ENCODE measurements at regions not wholly inside any gene's neighbourhood (a gene's known extent, or its start where the extent isn't known, plus 50 kb on each side); places are given as distances from the start of the nearest gene placed in this dataset.

DNA sequence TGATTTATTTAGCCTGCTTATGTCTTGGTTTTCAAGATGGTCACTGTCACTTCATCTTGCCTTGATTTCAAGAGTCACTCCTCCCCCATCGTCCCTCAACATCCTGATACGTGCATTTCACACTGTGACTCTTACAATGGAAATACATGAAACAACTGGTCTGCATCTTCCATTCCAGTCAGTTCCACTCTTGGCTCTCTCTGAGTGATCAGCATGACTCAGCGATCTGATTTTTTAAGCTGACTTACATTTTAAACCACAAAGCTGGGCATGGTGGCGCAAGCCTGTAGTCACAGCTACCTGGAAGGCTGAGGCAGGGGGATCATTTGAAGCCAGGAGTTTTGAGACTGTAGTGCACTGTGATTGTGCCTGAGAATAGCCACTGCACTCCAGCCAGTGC lies 271.2 kb upstream of the ROPN1 start:
- H3K36me3 ChIP-seq (ENCODE audit: control insufficient read depth, insufficient read depth, low read length), result no peaks in the 10 kb centered on the region
- ChIA-PET POLR2A (no interaction called here), CTCF (interaction anchor here (0.7 kb wide), 1 partner anchor 287 kb away, joined by 4 read pairs; no protein-coding TSS in a partner anchor)
- Mint-ChIP-seq H3K4me3 (ENCODE audit: unreplicated experiment) (no peak overlapping the region), H3K27ac (ENCODE audit: unreplicated experiment) (no peak overlapping the region), H3K27me3 (ENCODE audit: insufficient read depth, unreplicated experiment) (peaks cover 3% of the 10 kb centered on the region), H3K36me3 (ENCODE audit: insufficient read depth, unreplicated experiment) (no peaks in the 10 kb centered on the region), H3K4me1 (ENCODE audit: low read depth, unreplicated experiment) (peaks cover 11% of the 10 kb centered on the region), H3K9me3 (ENCODE audit: unreplicated experiment) (no peaks in the 10 kb centered on the region)
- DNase-seq, result no peak
- H3K9me3 ChIP-seq, result no peaks in the 10 kb centered on the region
- BruUV-seq (replicated peaks), result no TSS peak
- H3K4me1 ChIP-seq, result no peaks in the 10 kb centered on the region
- no peaks in the 10 kb centered on the region for H3K27me3 ChIP-seq (replicated peaks; ENCODE audit: control insufficient read depth, insufficient read depth, low read length)
- H3K4me3 ChIP-seq (ENCODE audit: low read depth, low read length), result no peak overlapping the region
- intact Hi-C loops (cut with micrococcal nuclease; ENCODE audit: unreplicated experiment), result no loop called here
- TF ChIP-seq, protein P1, sequence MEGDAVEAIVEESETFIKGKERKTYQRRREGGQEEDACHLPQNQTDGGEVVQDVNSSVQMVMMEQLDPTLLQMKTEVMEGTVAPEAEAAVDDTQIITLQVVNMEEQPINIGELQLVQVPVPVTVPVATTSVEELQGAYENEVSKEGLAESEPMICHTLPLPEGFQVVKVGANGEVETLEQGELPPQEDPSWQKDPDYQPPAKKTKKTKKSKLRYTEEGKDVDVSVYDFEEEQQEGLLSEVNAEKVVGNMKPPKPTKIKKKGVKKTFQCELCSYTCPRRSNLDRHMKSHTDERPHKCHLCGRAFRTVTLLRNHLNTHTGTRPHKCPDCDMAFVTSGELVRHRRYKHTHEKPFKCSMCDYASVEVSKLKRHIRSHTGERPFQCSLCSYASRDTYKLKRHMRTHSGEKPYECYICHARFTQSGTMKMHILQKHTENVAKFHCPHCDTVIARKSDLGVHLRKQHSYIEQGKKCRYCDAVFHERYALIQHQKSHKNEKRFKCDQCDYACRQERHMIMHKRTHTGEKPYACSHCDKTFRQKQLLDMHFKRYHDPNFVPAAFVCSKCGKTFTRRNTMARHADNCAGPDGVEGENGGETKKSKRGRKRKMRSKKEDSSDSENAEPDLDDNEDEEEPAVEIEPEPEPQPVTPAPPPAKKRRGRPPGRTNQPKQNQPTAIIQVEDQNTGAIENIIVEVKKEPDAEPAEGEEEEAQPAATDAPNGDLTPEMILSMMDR (IDR thresholded peaks at IDR 0.05; ENCODE audit: insufficient read depth in 1 of 2, low read depth in 1 of 2, low read length in 1 of 2, severe bottlenecking in 1 of 2, unreplicated experiment in 1 of 2), result no peak

GRCh38 chr3:124264346-124264745 lies 272.4 kb upstream of the ROPN1 start:
- Mint-ChIP-seq H3K36me3 (ENCODE audit: insufficient read depth, unreplicated experiment) (no peaks in the 10 kb centered on the region), H3K27ac (ENCODE audit: unreplicated experiment) (no peak overlapping the region), H3K27me3 (ENCODE audit: insufficient read depth, unreplicated experiment) (no peaks in the 10 kb centered on the region), H3K4me1 (ENCODE audit: low read depth, unreplicated experiment) (peaks cover 11% of the 10 kb centered on the region), H3K4me3 (ENCODE audit: unreplicated experiment) (no peak overlapping the region), H3K9me3 (ENCODE audit: unreplicated experiment) (no peaks in the 10 kb centered on the region)
- CTCF ChIA-PET, result no interaction called here
- H3K4me1 ChIP-seq, result no peaks in the 10 kb centered on the region
- POLR2A ChIA-PET, result no interaction called here
- H3K4me3 ChIP-seq (ENCODE audit: low read depth, low read length), result no peak overlapping the region
- no peaks in the 10 kb centered on the region for H3K9me3 ChIP-seq
- DNase-seq, result no peak
- H3K36me3 ChIP-seq (ENCODE audit: control insufficient read depth, insufficient read depth, low read length), result no peaks in the 10 kb centered on the region
- intact Hi-C loops (cut with micrococcal nuclease; ENCODE audit: unreplicated experiment), result no loop called here
- no peaks in the 10 kb centered on the region for H3K27me3 ChIP-seq (replicated peaks; ENCODE audit: control insufficient read depth, insufficient read depth, low read length)
- TF ChIP-seq, protein P1 (IDR thresholded peaks at IDR 0.05; ENCODE audit: insufficient read depth in 1 of 2, low read depth in 1 of 2, low read length in 1 of 2, severe bottlenecking in 1 of 2, unreplicated experiment in 1 of 2), result no peak
- BruUV-seq (replicated peaks), result no TSS peak

- Histone ChIP-seq H3K27me3 (replicated peaks; ENCODE audit: control insufficient read depth, insufficient read depth, low read length) (no peaks in the 10 kb centered on the region), H3K9me3 (no peaks in the 10 kb centered on the region), H3K4me1 (no peaks in the 10 kb centered on the region; the same call in 1 of the 2 replicates), H3K4me3 (ENCODE audit: low read depth, low read length) (no peak overlapping the region), H3K36me3 (ENCODE audit: control insufficient read depth, insufficient read depth, low read length) (no peaks in the 10 kb centered on the region)
- H3K36me3 Mint-ChIP-seq (ENCODE audit: insufficient read depth, unreplicated experiment), result no peaks in the 10 kb centered on the region
- no peak for DNase-seq
- CTCF ChIA-PET, result no interaction called here
- BruUV-seq (replicated peaks), result no TSS peak
- peaks cover 8% of the 10 kb centered on the region for H3K4me1 Mint-ChIP-seq (ENCODE audit: low read depth, unreplicated experiment)
- H3K9me3 Mint-ChIP-seq (ENCODE audit: unreplicated experiment), result no peaks in the 10 kb centered on the region
- POLR2A ChIA-PET, result no interaction called here
- intact Hi-C loops (cut with micrococcal nuclease; ENCODE audit: unreplicated experiment), result no loop called here
- H3K27me3 Mint-ChIP-seq (ENCODE audit: insufficient read depth, unreplicated experiment), result no peaks in the 10 kb centered on the region
- TF ChIP-seq, protein P1 (IDR thresholded peaks at IDR 0.05; ENCODE audit: insufficient read depth in 1 of 2, low read depth in 1 of 2, low read length in 1 of 2, severe bottlenecking in 1 of 2, unreplicated experiment in 1 of 2), result no peak
- H3K27ac Mint-ChIP-seq (ENCODE audit: unreplicated experiment), result no peak overlapping the region
- H3K4me3 Mint-ChIP-seq (ENCODE audit: unreplicated experiment), result no peak overlapping the region
Measured at GRCh38 chr3:124266487-124266886, 274.6 kb upstream of the ROPN1 start.
